ENCODE measurements at regions not wholly inside any gene's neighbourhood (a gene's known extent, or its start where the extent isn't known, plus 50 kb on each side); places are given as distances from the start of the nearest gene placed in this dataset.

DNA sequence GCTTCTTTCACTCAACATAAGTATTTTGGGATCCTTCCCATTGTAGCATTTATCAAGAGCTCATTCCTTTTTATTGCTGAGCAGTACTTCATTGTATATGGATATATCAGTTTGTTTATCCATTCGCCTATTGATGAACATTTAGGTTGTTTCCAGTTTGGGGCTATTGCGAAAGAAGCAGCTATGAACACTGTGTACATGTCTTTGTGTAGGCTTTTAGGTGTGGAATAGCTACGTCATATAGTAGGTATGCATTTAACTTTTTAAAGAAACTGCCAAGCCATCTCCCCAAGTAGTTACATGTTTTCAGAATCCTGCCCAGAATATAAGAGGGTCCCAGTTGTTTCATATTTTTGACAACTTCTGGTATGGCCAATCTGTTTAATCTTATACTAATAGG is 468.1 kb downstream of the IPMK start:
- H3K9me3 ChIP-seq, result no peaks in the 10 kb centered on the region
- no peaks in the 10 kb centered on the region for H3K36me3 ChIP-seq
- H3K4me1 ChIP-seq, result no peaks in the 10 kb centered on the region
- no peak for DNase-seq
- no peaks in the 10 kb centered on the region for H3K27me3 ChIP-seq
- TF ChIP-seq, protein P1, sequence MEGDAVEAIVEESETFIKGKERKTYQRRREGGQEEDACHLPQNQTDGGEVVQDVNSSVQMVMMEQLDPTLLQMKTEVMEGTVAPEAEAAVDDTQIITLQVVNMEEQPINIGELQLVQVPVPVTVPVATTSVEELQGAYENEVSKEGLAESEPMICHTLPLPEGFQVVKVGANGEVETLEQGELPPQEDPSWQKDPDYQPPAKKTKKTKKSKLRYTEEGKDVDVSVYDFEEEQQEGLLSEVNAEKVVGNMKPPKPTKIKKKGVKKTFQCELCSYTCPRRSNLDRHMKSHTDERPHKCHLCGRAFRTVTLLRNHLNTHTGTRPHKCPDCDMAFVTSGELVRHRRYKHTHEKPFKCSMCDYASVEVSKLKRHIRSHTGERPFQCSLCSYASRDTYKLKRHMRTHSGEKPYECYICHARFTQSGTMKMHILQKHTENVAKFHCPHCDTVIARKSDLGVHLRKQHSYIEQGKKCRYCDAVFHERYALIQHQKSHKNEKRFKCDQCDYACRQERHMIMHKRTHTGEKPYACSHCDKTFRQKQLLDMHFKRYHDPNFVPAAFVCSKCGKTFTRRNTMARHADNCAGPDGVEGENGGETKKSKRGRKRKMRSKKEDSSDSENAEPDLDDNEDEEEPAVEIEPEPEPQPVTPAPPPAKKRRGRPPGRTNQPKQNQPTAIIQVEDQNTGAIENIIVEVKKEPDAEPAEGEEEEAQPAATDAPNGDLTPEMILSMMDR (IDR thresholded peaks at IDR 0.05), result no peak
- intact Hi-C loops (cut with DNase I; ENCODE audit: low total_unique reads), result no loop called here
- no peak overlapping the region for H3K27ac ChIP-seq
- no peak overlapping the region for H3K4me3 ChIP-seq

DNA sequence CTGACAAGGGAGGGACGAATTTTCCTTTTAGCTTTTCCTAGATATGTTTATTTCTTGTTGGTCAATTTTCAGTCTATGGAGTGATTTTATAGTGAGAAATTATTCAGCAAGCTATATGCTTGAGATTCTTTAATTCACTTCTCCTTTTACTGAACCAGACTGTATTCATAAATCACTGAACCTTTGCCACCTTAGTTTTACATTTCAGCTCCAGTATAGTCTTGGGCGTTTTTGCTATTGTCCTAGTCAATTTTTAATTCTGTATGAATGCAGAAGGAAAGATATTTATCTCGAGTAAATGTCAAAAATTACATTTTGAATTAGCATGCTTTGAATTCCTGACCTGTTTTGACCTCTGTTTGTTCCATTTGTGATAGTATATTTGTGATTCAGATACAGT is 468.9 kb downstream of the IPMK start:
- Histone ChIP-seq H3K27me3 (no peaks in the 10 kb centered on the region), H3K27ac (no peak overlapping the region), H3K4me3 (no peak overlapping the region), H3K36me3 (no peaks in the 10 kb centered on the region), H3K9me3 (no peaks in the 10 kb centered on the region), H3K4me1 (no peaks in the 10 kb centered on the region)
- intact Hi-C loops (cut with DNase I; ENCODE audit: low total_unique reads), result no loop called here
- no peak for DNase-seq
- TF ChIP-seq, protein P1 (IDR thresholded peaks at IDR 0.05), result no peak

DNA sequence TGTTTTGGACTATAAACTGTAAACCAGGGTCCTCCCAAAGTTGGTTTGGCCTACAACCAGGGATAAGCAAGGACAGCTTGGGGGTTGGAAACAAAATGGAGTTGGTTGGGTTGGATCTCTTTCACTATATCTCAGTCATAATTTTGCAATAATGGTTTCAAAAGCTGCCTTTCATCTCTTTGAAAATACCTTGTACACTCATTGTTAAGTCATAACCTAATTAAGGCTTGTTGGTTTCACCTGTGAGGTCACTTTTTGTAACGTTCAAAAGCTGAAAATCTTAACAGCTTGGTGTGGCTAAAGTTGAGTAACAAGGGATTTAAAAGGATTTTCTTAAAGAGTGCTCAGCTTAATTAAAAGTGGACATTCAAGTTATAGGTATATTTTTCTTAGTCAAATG is 476.1 kb downstream of the IPMK start:
- TF ChIP-seq, protein P1 (IDR thresholded peaks at IDR 0.05), result no peak
- Histone ChIP-seq H3K27me3 (no peaks in the 10 kb centered on the region), H3K9me3 (no peaks in the 10 kb centered on the region), H3K4me3 (no peak overlapping the region), H3K27ac (no peak overlapping the region), H3K36me3 (no peaks in the 10 kb centered on the region), H3K4me1 (no peaks in the 10 kb centered on the region)
- DNase-seq, result no peak
- intact Hi-C loops (cut with DNase I; ENCODE audit: low total_unique reads), result no loop called here

DNA sequence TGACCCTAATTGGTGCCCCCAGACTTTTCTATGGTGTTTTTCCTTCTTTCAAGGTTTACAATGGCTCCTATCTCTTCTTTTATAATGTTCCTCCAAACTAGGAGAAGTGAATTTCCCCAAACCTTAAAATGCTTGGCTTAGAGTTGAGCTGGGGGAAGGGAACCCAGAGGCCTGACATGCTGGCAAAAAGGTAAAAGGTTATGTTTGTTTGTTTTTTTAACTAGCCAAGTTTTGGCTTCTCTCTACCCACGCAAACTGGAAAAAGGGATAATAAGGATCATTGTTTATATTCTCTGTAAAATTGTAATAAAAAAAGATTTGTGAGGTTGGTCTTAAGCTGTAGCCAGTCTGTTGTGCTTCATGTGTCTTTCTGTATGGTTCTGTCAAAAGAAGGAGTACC is 477.0 kb downstream of the IPMK start:
- H3K9me3 ChIP-seq, result no peaks in the 10 kb centered on the region
- no peak overlapping the region for H3K4me3 ChIP-seq
- H3K27me3 ChIP-seq, result no peaks in the 10 kb centered on the region
- TF ChIP-seq, protein P1 (IDR thresholded peaks at IDR 0.05), result no peak
- intact Hi-C loops (cut with DNase I; ENCODE audit: low total_unique reads), result no loop called here
- no peak for DNase-seq
- H3K27ac ChIP-seq, result no peak overlapping the region
- no peaks in the 10 kb centered on the region for H3K36me3 ChIP-seq
- H3K4me1 ChIP-seq, result no peaks in the 10 kb centered on the region

DNA sequence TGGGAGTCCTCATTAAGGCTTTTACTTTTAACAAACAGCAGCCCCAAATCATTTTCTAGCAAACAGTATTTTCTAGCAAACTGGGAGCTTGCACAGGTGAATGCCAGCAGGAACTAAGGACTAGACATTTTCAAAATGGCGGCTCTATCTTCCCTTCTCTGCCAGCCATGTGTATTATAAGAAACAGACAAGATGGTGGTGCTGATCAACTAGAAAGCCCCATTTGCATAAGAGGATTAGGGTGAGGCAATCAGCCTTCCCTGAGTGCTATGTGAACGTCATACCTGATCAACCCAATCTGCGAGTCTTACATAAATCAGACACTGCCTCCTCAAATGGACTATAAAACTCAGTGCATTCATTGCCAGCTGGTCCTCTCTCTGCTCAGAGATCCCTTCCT is 479.6 kb downstream of the IPMK start:
- TF ChIP-seq, protein P1 (IDR thresholded peaks at IDR 0.05), result no peak
- Histone ChIP-seq H3K36me3 (no peaks in the 10 kb centered on the region), H3K27me3 (no peaks in the 10 kb centered on the region), H3K4me3 (no peak overlapping the region), H3K27ac (no peak overlapping the region), H3K9me3 (no peaks in the 10 kb centered on the region), H3K4me1 (no peaks in the 10 kb centered on the region)
- intact Hi-C loops (cut with DNase I; ENCODE audit: low total_unique reads), result no loop called here
- no peak for DNase-seq

Data from tibial artery (tissue), 4 donors.